Omental fat pad (tissue), 3 donors: ENCODE measurements at regions not wholly inside any gene's neighbourhood (a gene's known extent, or its start where the extent isn't known, plus 50 kb on each side); places are given as distances from the start of the nearest gene placed in this dataset.
A peak's percentile ranks its signal among the peaks of the same experiment; 100 is the strongest.

Experiments
- ATAC-seq: fragments of 150-250 bp; one replicate; pipeline ENCODE4 v1.9.1; 2016; ENCODE audit warnings: mild to moderate bottlenecking, moderate library complexity; ENCODE audit not compliant: low FRiP score
- DNase-seq: peaks from one replicate; pipeline ENCODE4 v3.0.0-alpha.2; 2019; ENCODE audit warnings: low spot score
- CTCF ChIP-seq, 3 donors: fragments of 450-650 bp; IDR thresholded peaks; one replicate each; pipeline ENCODE4 v1.5.1; 2016 to 2017; ENCODE audit warnings: antibody characterized with exemption in 3 of 3, mild to moderate bottlenecking in 3 of 3, moderate library complexity in 2 of 3

GRCh38 chr2:18842836-18843235, 253.5 kb upstream of the NT5C1B start:
- ATAC-seq (no peak), DNase-seq (no peak)
- no peak for TF ChIP-seq CTCF (IDR thresholded peaks at IDR 0.05)

DNA sequence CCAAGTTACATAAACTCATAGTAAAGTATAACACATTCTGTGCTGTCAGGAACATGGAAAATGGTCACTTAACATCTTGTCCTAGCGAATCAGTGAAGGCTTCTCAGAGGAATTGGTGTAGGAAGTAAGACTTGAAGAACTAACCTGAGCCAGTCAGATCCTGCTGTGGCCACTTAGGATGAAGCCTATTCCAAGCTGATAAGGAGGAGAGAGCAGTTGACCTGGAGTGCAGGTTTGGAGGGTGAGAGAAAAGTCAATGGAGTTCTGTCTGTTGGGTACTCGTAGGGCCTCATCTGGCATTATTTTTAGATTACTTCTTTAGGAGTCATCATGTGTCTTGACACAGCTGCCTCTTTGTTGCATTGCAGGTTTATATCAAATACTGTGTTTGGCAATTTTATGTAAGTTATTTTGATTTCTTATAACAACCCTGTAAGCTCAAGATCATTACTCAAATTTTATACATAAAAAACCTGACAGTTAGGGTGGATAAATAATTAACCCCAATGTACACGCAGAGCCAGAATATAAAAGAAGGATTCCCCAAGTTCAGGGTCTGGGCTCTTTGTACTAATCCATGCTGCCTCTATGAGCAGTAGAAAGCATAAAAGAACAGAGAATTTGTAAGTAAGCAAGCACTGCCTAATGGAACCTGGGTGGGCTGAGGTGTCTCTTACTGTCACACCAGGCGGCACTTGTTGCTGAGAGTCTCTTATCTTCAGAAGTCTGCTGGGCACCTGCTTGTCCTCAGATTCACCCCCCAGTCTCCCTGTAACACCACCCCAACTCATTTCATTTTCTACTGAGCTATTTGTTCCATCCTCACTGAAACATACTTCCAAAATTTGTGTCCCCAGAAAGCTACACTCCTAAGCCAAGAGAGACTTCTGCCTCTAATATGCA, 252.1 kb upstream of the NT5C1B start:
- no peak for ATAC-seq
- no peak for TF ChIP-seq CTCF (IDR thresholded peaks at IDR 0.05)
- DNase-seq = no peak

- DNase-seq (no peak), ATAC-seq (no peak)
- no peak for TF ChIP-seq CTCF (IDR thresholded peaks at IDR 0.05)
Observed at GRCh38 chr2:18837240-18837639, 247.9 kb upstream of the NT5C1B start.

DNA sequence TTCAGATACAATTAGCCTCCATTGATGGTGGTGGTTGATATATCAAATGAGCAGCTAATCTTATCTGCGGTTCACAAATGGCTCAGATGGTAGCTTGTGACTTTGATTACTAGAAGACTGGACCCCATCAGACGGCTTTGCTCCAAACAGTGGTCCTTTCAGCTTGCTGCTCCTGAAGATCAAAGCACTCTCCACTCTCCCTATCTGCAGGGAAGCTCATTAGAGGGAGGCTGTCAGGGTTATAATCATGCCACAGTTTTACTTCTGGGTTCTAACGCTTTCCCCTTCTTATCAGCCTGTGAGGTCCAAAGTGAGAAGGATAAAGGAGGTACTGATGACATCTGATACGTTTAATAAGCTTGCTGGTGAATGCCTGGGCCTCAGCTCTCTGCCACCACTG, 247.1 kb upstream of the NT5C1B start:
- no peak for TF ChIP-seq CTCF (IDR thresholded peaks at IDR 0.05)
- DNase-seq (no peak), ATAC-seq (no peak)

DNA sequence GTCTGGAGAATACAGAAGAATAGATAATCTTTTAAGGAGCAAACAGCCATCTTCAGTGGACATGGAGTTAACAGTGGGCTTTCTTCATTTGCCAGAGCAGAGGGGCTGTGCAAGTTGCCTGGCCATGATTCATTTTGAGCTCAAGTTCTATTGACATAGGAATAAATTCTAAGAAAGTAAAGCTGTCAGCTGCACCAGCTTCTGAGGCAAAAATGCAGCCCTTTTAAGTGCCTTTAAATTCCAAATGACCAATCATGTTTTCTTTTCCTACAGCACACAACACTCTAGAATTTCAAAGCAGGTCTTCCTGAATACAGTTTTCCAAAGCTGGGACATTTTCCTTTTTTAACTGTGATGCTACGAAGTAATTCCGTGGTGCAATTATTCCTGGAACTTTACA, 246.4 kb upstream of the NT5C1B start:
- no peak for TF ChIP-seq CTCF (IDR thresholded peaks at IDR 0.05)
- ATAC-seq (no peak), DNase-seq (no peak)

GRCh38 chr2:18834341-18834740, 245.0 kb upstream of the NT5C1B start:
- TF ChIP-seq CTCF (IDR thresholded peaks at IDR 0.05) = no peak
- ATAC-seq (peak; percentile 67), DNase-seq (no peak)

DNA sequence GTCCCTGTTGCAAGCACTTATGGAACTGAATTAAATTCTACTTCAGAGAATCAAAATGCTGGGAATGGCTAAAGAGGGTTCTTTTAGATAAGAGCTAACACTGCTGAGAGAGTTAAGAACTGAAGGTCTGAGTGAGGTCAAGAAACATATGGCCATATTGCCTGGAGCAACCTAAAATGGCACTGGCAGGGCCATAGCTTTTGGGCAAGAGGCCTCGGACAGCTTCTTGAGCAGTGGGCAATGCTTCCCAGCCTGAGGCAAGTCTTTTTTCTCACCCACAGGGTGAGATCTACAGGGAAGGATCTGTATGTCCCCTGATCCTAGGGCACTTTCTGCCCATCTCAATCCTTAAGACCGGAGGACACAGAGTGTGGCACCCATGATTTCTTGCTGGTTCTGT, 244.6 kb upstream of the NT5C1B start:
- DNase-seq = no peak
- TF ChIP-seq CTCF (IDR thresholded peaks at IDR 0.05) = no peak
- ATAC-seq = no peak
